SK-N-SH (cell line): ENCODE measurements at regions not wholly inside any gene's neighbourhood (a gene's known extent, or its start where the extent isn't known, plus 50 kb on each side); places are given as distances from the start of the nearest gene placed in this dataset.

Experiments used
- CTCF ChIA-PET: fragments of 300-600, 350-600 bp; formaldehyde crosslinking; extraction: SDS; loops from one replicate; lab custom pipeline; 2021; lab: Yijun Ruan, JAX
- POLR2A ChIA-PET: fragments of 350-600 bp; sonication (Branson Sonifier 250); formaldehyde crosslinking; extraction: SDS; loops from one replicate; lab custom pipeline; 2020; ENCODE audit warnings: antibody characterized with exemption, inconsistent platforms; lab: Yijun Ruan, JAX
- DNase-seq: peaks from one replicate; pipeline ENCODE4 v3.0.0; 2012
- H2AFZ ChIP-seq: fragments of 200-600 bp; sonication (generic); 2 replicates; pipeline ENCODE4 v1.8.1; 2016; ENCODE audit warnings: antibody characterized with exemption, mild to moderate bottlenecking, low read depth
- H3F3A ChIP-seq: fragments of 200-600 bp; sonication (generic); replicated peaks from 2 replicates; pipeline ENCODE3; 2016; ENCODE audit warnings: antibody characterized with exemption, mild to moderate bottlenecking; ENCODE audit not compliant: insufficient read depth
- H3K27ac ChIP-seq, 2 experiments: fragments of 200-500 bp in 1 of 2; fragments of 200-600 bp in 1 of 2; sonication (Bioruptor generic) in 1 of 2; sonication (generic), shearing (Covaris generic) in 1 of 2; 2 replicates each; pipeline versions ENCODE4 v1.5.1 to v1.6.1; 2014 to 2016; ENCODE audit warnings: low read depth in 2 of 2, inconsistent platforms in 1 of 2, low read length in 1 of 2, mild to moderate bottlenecking in 1 of 2, mixed read lengths in 1 of 2
- H3K27me3 ChIP-seq: fragments of 200-600 bp; sonication (generic), shearing (Covaris generic); 2 replicates; pipeline ENCODE4 v1.6.1; 2016; ENCODE audit warnings: mixed run types; ENCODE audit not compliant: insufficient read depth
- H3K36me3 ChIP-seq, 2 experiments: fragments of 200-500 bp in 1 of 2; fragments of 200-600 bp in 1 of 2; sonication (Bioruptor generic) in 1 of 2; sonication (generic) in 1 of 2; replicated peaks in 1 of 2; 2 replicates each; pipeline versions ENCODE3 to v1.5.1; 2014 to 2016; ENCODE audit warnings: low read length in 1 of 2, mild to moderate bottlenecking in 1 of 2; ENCODE audit not compliant: insufficient read depth in 2 of 2, control insufficient read depth in 1 of 2
- H3K4me1 ChIP-seq, 2 experiments: fragments of 200-500 bp in 1 of 2; fragments of 200-600 bp in 1 of 2; sonication (Bioruptor generic) in 1 of 2; sonication (generic), shearing (Covaris generic) in 1 of 2; 2 replicates each; pipeline versions ENCODE4 v1.5.1 to v1.6.1; 2014 to 2016; ENCODE audit warnings: low read depth in 1 of 2, low read length in 1 of 2, mixed run types in 1 of 2; ENCODE audit not compliant: insufficient read depth in 2 of 2, control insufficient read depth in 1 of 2
- H3K4me2 ChIP-seq: fragments of 200-600 bp; sonication (generic), shearing (Covaris generic); 2 replicates; pipeline ENCODE4 v1.6.1; 2017; ENCODE audit warnings: mixed run types
- H3K4me3 ChIP-seq, 2 experiments: fragments of 200-500 bp in 1 of 2; fragments of 200-600 bp in 1 of 2; sonication (Bioruptor generic) in 1 of 2; sonication (generic), shearing (Covaris generic) in 1 of 2; 2 replicates each; pipeline versions ENCODE4 v1.5.1 to v1.8.1; 2014 to 2016; ENCODE audit warnings: low read depth in 2 of 2, inconsistent platforms in 1 of 2, low read length in 1 of 2, mild to moderate bottlenecking in 1 of 2, mixed read lengths in 1 of 2, moderate library complexity in 1 of 2
- H3K79me2 ChIP-seq: fragments of 200-600 bp; sonication (generic); 2 replicates; pipeline ENCODE4 v1.8.1; 2017; ENCODE audit warnings: mild to moderate bottlenecking; ENCODE audit not compliant: insufficient read depth
- H3K9ac ChIP-seq: fragments of 200-600 bp; sonication (generic); 2 replicates; pipeline ENCODE4 v1.6.1; 2017; ENCODE audit warnings: mixed run types
- H3K9me2 ChIP-seq: fragments of 200-600 bp; sonication (generic); 2 replicates; pipeline ENCODE4 v1.6.1; 2017; ENCODE audit warnings: mixed run types
- H3K9me3 ChIP-seq: fragments of 200-600 bp; sonication (generic); 2 replicates; pipeline ENCODE4 v1.6.1; 2017; ENCODE audit warnings: mixed run types, mild to moderate bottlenecking, moderate library complexity
- H4K20me1 ChIP-seq: fragments of 200-600 bp; sonication (generic); 2 replicates; pipeline ENCODE4 v1.6.1; 2017; ENCODE audit warnings: mild to moderate bottlenecking, mixed run types; ENCODE audit not compliant: insufficient read depth
- ELF1 ChIP-seq: IDR thresholded peaks from 2 replicates; pipeline ENCODE4 v1.4.0; 2012
- EP300 ChIP-seq, 2 experiments: IDR thresholded peaks; 2 replicates each; pipeline versions ENCODE4 v1.4.0 to v1.6.1; 2012; ENCODE audit warnings: borderline replicate concordance in 1 of 2, low read depth in 1 of 2, low read length in 1 of 2
- FOSL2 ChIP-seq: IDR thresholded peaks from 2 replicates; pipeline ENCODE4 v1.4.0; 2012; ENCODE audit warnings: low read depth, mild to moderate bottlenecking, moderate library complexity, borderline replicate concordance
- GABPA ChIP-seq: IDR thresholded peaks from 2 replicates; pipeline ENCODE4 v1.4.0; 2012; ENCODE audit warnings: low read depth, mild to moderate bottlenecking
- GATA2 ChIP-seq: sonication (generic); formaldehyde crosslinking; IDR thresholded peaks from 2 replicates; pipeline ENCODE4 v1.5.0; 2020; ENCODE audit warnings: mild to moderate bottlenecking, missing genetic modification reagents
- JUND ChIP-seq: IDR thresholded peaks from 2 replicates; pipeline ENCODE4 v1.4.0; 2012
- MEF2A ChIP-seq: IDR thresholded peaks from 2 replicates; pipeline ENCODE4 v1.4.0; 2012; ENCODE audit warnings: low read depth, borderline replicate concordance
- MXI1 ChIP-seq: IDR thresholded peaks from 2 replicates; pipeline ENCODE4 v1.6.1; 2012; ENCODE audit warnings: mild to moderate bottlenecking, low read depth, low read length, improper control_type of control experiment
- NFIC ChIP-seq: IDR thresholded peaks from 2 replicates; pipeline ENCODE4 v1.4.0; 2012; ENCODE audit warnings: borderline replicate concordance
- NRF1 ChIP-seq: IDR thresholded peaks from 2 replicates; pipeline ENCODE4 v1.6.1; 2012; ENCODE audit warnings: low read depth, mild to moderate bottlenecking, low read length
- RAD21 ChIP-seq: IDR thresholded peaks from 2 replicates; pipeline ENCODE4 v1.6.1; 2012; ENCODE audit warnings: mild to moderate bottlenecking, low read length
- REST ChIP-seq: IDR thresholded peaks from 2 replicates; pipeline ENCODE4 v1.6.1; 2012; ENCODE audit warnings: mild to moderate bottlenecking, low read depth, low read length, moderate library complexity
- RFX5 ChIP-seq: IDR thresholded peaks from 2 replicates; pipeline ENCODE4 v1.6.1; 2012; ENCODE audit warnings: mild to moderate bottlenecking, improper control_type of control experiment, low read length
- RXRA ChIP-seq: IDR thresholded peaks from 2 replicates; pipeline ENCODE4 v1.4.0; 2012; ENCODE audit warnings: low read depth, mild to moderate bottlenecking, borderline replicate concordance
- SIN3A ChIP-seq: IDR thresholded peaks from 2 replicates; pipeline ENCODE4 v1.6.1; 2012; ENCODE audit warnings: low read depth, mild to moderate bottlenecking, low read length, moderate library complexity, borderline replicate concordance
- SMC3 ChIP-seq: IDR thresholded peaks from 2 replicates; pipeline ENCODE4 v1.6.1; 2012; ENCODE audit warnings: low read depth, low read length, improper control_type of control experiment
- TAF1 ChIP-seq: IDR thresholded peaks from 2 replicates; pipeline ENCODE4 v1.6.1; 2012; ENCODE audit warnings: low read depth, mild to moderate bottlenecking, low read length, moderate library complexity, borderline replicate concordance
- TEAD4 ChIP-seq: IDR thresholded peaks from 2 replicates; pipeline ENCODE4 v1.4.0; 2012; ENCODE audit warnings: mild to moderate bottlenecking, borderline replicate concordance; ENCODE audit not compliant: insufficient read depth
- YY1 ChIP-seq: IDR thresholded peaks from 2 replicates; pipeline ENCODE4 v1.4.0; 2012; ENCODE audit warnings: low read depth, mild to moderate bottlenecking
- ZBTB33 ChIP-seq: IDR thresholded peaks from 2 replicates; pipeline ENCODE4 v1.4.0; 2012; ENCODE audit warnings: low read depth, borderline replicate concordance
- WGBS: methylation state at CpG from one replicate; pipeline ENCODE4 v1.1.6; 2017; ENCODE audit warnings: low lambda C conversion rate; 5-methylcytosine and 5-hydroxymethylcytosine counted together
- TF ChIP-seq, protein P1 (sequence below): IDR thresholded peaks from 2 replicates; pipeline ENCODE4 v1.4.0; 2012; ENCODE audit warnings: low read depth, borderline replicate concordance
- TF ChIP-seq, protein P2 (sequence below): IDR thresholded peaks from 2 replicates; pipeline ENCODE4; 2012

- TF ChIP-seq ZBTB33 (no peak), TAF1 (no peak), JUND (no peak), FOSL2 (no peak)
- TF ChIP-seq, protein P1, sequence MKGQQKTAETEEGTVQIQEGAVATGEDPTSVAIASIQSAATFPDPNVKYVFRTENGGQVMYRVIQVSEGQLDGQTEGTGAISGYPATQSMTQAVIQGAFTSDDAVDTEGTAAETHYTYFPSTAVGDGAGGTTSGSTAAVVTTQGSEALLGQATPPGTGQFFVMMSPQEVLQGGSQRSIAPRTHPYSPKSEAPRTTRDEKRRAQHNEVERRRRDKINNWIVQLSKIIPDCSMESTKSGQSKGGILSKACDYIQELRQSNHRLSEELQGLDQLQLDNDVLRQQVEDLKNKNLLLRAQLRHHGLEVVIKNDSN = no peak
Observed at GRCh38 chr6:140155451-140156126, 781.1 kb upstream of the CITED2 start (continued).

- TF ChIP-seq ZBTB33 (no peak), NRF1 (no peak), MEF2A (no peak), GATA2 (CRISPR knock-in tag) (no peak), EP300 (IDR thresholded peaks at IDR 0.05; ENCODE audit: borderline replicate concordance in 1 of 2, low read depth in 1 of 2, low read length in 1 of 2) (no peak), RXRA (no peak), FOSL2 (no peak), RAD21 (no peak), SMC3 (no peak), ELF1 (no peak), TEAD4 (no peak), RFX5 (no peak), REST (no peak), JUND (no peak), YY1 (no peak), NFIC (no peak), SIN3A (no peak), GABPA (no peak), MXI1 (no peak)
- TF ChIP-seq, protein P2, sequence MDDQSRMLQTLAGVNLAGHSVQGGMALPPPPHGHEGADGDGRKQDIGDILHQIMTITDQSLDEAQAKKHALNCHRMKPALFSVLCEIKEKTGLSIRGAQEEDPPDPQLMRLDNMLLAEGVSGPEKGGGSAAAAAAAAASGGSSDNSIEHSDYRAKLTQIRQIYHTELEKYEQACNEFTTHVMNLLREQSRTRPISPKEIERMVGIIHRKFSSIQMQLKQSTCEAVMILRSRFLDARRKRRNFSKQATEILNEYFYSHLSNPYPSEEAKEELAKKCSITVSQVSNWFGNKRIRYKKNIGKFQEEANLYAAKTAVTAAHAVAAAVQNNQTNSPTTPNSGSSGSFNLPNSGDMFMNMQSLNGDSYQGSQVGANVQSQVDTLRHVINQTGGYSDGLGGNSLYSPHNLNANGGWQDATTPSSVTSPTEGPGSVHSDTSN = no peak
- ChIA-PET CTCF (no interaction called here), POLR2A (no interaction called here)
- no peaks in the 10 kb centered on the region for H3K9me2 ChIP-seq
- H3K27me3 ChIP-seq = no peaks in the 10 kb centered on the region
- no peaks in the 10 kb centered on the region for H4K20me1 ChIP-seq
- no peak overlapping the region for H3K27ac ChIP-seq
- H3K4me1 ChIP-seq = no peaks in the 10 kb centered on the region
- H3K9me3 ChIP-seq = no peaks in the 10 kb centered on the region
- H3F3A ChIP-seq = no peaks in the 10 kb centered on the region
- H3K36me3 ChIP-seq = no peaks in the 10 kb centered on the region
- H2AFZ ChIP-seq = no peak overlapping the region
- H3K4me2 ChIP-seq = no peak overlapping the region
- DNase-seq = no peak
- H3K79me2 ChIP-seq = no peaks in the 10 kb centered on the region
- H3K9ac ChIP-seq = no peak overlapping the region
- 79% methylated on average over 1 of the region's 1 CpG for WGBS
- no peak overlapping the region for H3K4me3 ChIP-seq
Observed at GRCh38 chr6:140153703-140154102, 779.3 kb upstream of the CITED2 start.
